Keratinocyte (primary cell): ENCODE measurements at regions not wholly inside any gene's neighbourhood (a gene's known extent, or its start where the extent isn't known, plus 50 kb on each side); places are given as distances from the start of the nearest gene placed in this dataset.

ENCODE experiments used
- DNase-seq: peaks from one replicate; pipeline ENCODE4 v3.0.0-alpha.2; 2011; ENCODE audit warnings: low read depth, missing footprints, low spot score
- FAIRE-seq: peaks from 2 replicates; lab custom pipeline; 2011; peaks lifted over from hg19 to GRCh38; lab: Jason Lieb, UNC
- H2AFZ ChIP-seq: 2 replicates; pipeline ENCODE4 v1.6.0; 2012; ENCODE audit warnings: low read length, control low read depth, inconsistent platforms; ENCODE audit not compliant: control insufficient read depth
- H3K27ac ChIP-seq: 2 replicates; pipeline ENCODE4 v1.5.1; 2011; ENCODE audit warnings: low read length; ENCODE audit not compliant: control insufficient read depth, insufficient read depth
- H3K27me3 ChIP-seq: 3 replicates; pipeline ENCODE4 v1.6.0; 2011; ENCODE audit warnings: low read length; ENCODE audit not compliant: control insufficient read depth, insufficient read depth; ENCODE audit errors: extremely low read depth
- H3K36me3 ChIP-seq, 2 experiments: 2 replicates in 1 of 2; 3 replicates in 1 of 2; pipeline ENCODE4 v1.5.1; 2011; ENCODE audit warnings: low read length in 2 of 2, mild to moderate bottlenecking in 1 of 2; ENCODE audit not compliant: control insufficient read depth in 2 of 2, insufficient read depth in 2 of 2; ENCODE audit errors: extremely low read depth in 1 of 2
- H3K4me1 ChIP-seq: 3 replicates; pipeline ENCODE4 v1.5.1; 2011; ENCODE audit warnings: low read length; ENCODE audit not compliant: control insufficient read depth, insufficient read depth; ENCODE audit errors: extremely low read depth
- H3K4me2 ChIP-seq: 3 replicates; pipeline ENCODE4 v1.6.0; 2011; ENCODE audit warnings: low read depth, low read length; ENCODE audit not compliant: control insufficient read depth, insufficient read depth; ENCODE audit errors: extremely low read depth
- H3K4me3 ChIP-seq, 3 experiments: fragments of 200-600 bp in 1 of 3; sonication (generic) in 1 of 3; 2 replicates in 2 of 3; 3 replicates in 1 of 3; pipeline ENCODE4 v1.5.1; 2011 to 2016; ENCODE audit warnings: low read length in 3 of 3, mild to moderate bottlenecking in 3 of 3, control low read depth in 2 of 3, inconsistent platforms in 1 of 3, low read depth in 1 of 3, mixed read lengths in 1 of 3, mixed run types in 1 of 3, moderate library complexity in 1 of 3; ENCODE audit not compliant: control insufficient read depth in 2 of 3, insufficient read depth in 2 of 3; ENCODE audit errors: extremely low read depth in 1 of 3
- H3K79me2 ChIP-seq: 2 replicates; pipeline ENCODE4 v1.6.0; 2012; ENCODE audit warnings: low read length; ENCODE audit not compliant: control insufficient read depth, insufficient read depth
- H3K9ac ChIP-seq: 3 replicates; pipeline ENCODE4 v1.6.0; 2011; ENCODE audit warnings: low read length; ENCODE audit not compliant: control insufficient read depth, insufficient read depth; ENCODE audit errors: extremely low read depth
- H3K9me1 ChIP-seq: 3 replicates; pipeline ENCODE4 v1.6.0; 2011; ENCODE audit warnings: low read length; ENCODE audit not compliant: control insufficient read depth, insufficient read depth; ENCODE audit errors: extremely low read depth
- H3K9me3 ChIP-seq: 2 replicates; pipeline ENCODE4 v1.5.1; 2012; ENCODE audit warnings: low read depth, low read length; ENCODE audit not compliant: control insufficient read depth
- H4K20me1 ChIP-seq: 3 replicates; pipeline ENCODE4 v1.6.0; 2011; ENCODE audit warnings: low read length; ENCODE audit not compliant: control insufficient read depth, insufficient read depth; ENCODE audit errors: extremely low read depth
- CTCF ChIP-seq, 3 experiments: IDR thresholded peaks in 1 of 3; conservative IDR thresholded peaks in 1 of 3; optimal IDR thresholded peaks in 1 of 3; 2 replicates in 2 of 3; 3 replicates in 1 of 3; pipeline versions ENCODE3 to v1.5.1; 2011; ENCODE audit warnings: low read length in 3 of 3, mild to moderate bottlenecking in 3 of 3, moderate library complexity in 2 of 3, control low read depth in 1 of 3, inconsistent platforms in 1 of 3; ENCODE audit not compliant: insufficient read depth in 2 of 3; ENCODE audit errors: extremely low read depth in 1 of 3
- EZH2 ChIP-seq: IDR thresholded peaks from one replicate; pipeline ENCODE4 v1.6.1; 2012; ENCODE audit warnings: inconsistent platforms, mild to moderate bottlenecking, low read length, moderate library complexity
- dilution Hi-C: fragments of 300-500 bp; cut with MboI; formaldehyde crosslinking; loops from one replicate; pipeline ENCODE4 v1.7.0; 2020; ENCODE audit warnings: low sequenced_read_pairs; ENCODE audit not compliant: extremely low pct_ligation_motif_present

DNA sequence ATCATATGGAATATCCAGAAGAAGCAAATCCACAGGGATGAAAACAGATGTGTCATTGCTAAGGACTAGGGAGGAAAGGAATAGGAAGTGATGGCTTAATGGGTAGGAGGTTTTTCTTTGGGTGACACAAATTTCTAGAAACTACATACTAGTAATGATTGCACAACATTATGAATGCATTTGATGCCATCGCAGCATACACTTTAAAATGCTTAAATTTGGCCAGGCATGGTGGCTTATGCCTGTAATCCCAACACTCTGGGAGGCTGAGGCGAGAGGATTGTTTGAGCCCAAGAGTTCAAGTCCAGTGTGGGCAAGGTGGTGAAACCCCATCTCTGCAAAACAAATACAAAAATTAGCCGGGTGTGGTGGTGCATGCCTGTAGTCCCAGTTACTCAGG, 1370.8 kb downstream of the AACS start:
- no peaks in the 10 kb centered on the region for H3K27me3 ChIP-seq
- H3K4me1 ChIP-seq = no peaks in the 10 kb centered on the region
- H3K4me3 ChIP-seq = no peak overlapping the region
- H3K4me2 ChIP-seq = no peak overlapping the region
- no peaks in the 10 kb centered on the region for H4K20me1 ChIP-seq
- H3K36me3 ChIP-seq = no peaks in the 10 kb centered on the region
- dilution Hi-C loops = no loop called here
- TF ChIP-seq EZH2 (no peak), CTCF (optimal IDR thresholded peaks at IDR 0.05 in 1 of 3, IDR thresholded peaks at IDR 0.05 in 1 of 3, conservative IDR thresholded peaks at IDR 0.05 in 1 of 3; ENCODE audit: extremely low read depth in 1 of 3, insufficient read depth in 2 of 3, low read length in 3 of 3) (no peak)
- no peaks in the 10 kb centered on the region for H3K9me3 ChIP-seq
- H3K27ac ChIP-seq = no peak overlapping the region
- no peak overlapping the region for H2AFZ ChIP-seq
- FAIRE-seq = no peak
- DNase-seq = no peak
- H3K79me2 ChIP-seq = no peaks in the 10 kb centered on the region
- H3K9ac ChIP-seq = no peak overlapping the region
- H3K9me1 ChIP-seq = no peaks in the 10 kb centered on the region

DNA sequence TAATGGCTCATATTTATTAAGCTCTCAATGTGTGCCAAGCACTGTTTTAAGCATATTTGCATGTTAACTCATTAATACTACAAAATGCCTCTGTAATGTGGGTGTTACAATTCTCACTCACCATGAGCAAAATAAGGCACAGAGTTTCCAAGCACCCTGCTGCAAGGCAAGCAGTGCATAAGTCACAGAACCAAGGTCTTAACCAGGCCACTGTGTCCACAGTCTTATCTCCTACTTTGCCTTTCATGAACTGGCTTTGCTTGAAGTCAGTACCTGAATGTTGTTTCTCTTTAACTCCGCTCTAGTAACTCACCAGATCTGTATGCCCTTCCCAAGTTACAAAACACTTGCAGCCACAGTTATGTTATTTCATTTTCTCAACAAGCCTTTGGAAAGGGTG, 1372.7 kb downstream of the AACS start:
- Histone ChIP-seq H3K4me1 (no peaks in the 10 kb centered on the region), H2AFZ (no peak overlapping the region), H4K20me1 (no peaks in the 10 kb centered on the region), H3K9ac (no peak overlapping the region), H3K27me3 (no peaks in the 10 kb centered on the region), H3K27ac (no peak overlapping the region), H3K4me2 (no peak overlapping the region), H3K9me1 (no peaks in the 10 kb centered on the region), H3K79me2 (no peaks in the 10 kb centered on the region), H3K9me3 (peaks cover 2% of the 10 kb centered on the region), H3K36me3 (no peaks in the 10 kb centered on the region), H3K4me3 (no peak overlapping the region)
- DNase-seq = no peak
- dilution Hi-C loops = no loop called here
- no peak for FAIRE-seq
- TF ChIP-seq EZH2 (no peak), CTCF (optimal IDR thresholded peaks at IDR 0.05 in 1 of 3, IDR thresholded peaks at IDR 0.05 in 1 of 3, conservative IDR thresholded peaks at IDR 0.05 in 1 of 3; ENCODE audit: extremely low read depth in 1 of 3, insufficient read depth in 2 of 3, low read length in 3 of 3) (no peak)
